A673 (cell line): ENCODE measurements at regions not wholly inside any gene's neighbourhood (a gene's known extent, or its start where the extent isn't known, plus 50 kb on each side); places are given as distances from the start of the nearest gene placed in this dataset.

Source experiments
- BruUV-seq: library from RNA; stranded (reverse); fragments of 400-500 nt; replicated peaks from 2 replicates; lab custom pipeline; 2021; lab: Mats Ljungman, UMichigan
- CTCF ChIA-PET: fragments of 300-600 bp; sonication (Branson Sonifier 250); formaldehyde crosslinking; loops from one replicate; lab custom pipeline; 2022; ENCODE audit warnings: antibody characterized with exemption; lab: Charles Lee
- POLR2A ChIA-PET: fragments of 300-600 bp; sonication (Branson Sonifier 250); formaldehyde crosslinking; loops from one replicate; lab custom pipeline; 2022; ENCODE audit warnings: antibody characterized with exemption; ENCODE audit not compliant: low non-redundant PET; lab: Charles Lee
- DNase-seq: peaks from one replicate; pipeline ENCODE4 v3.0.0-alpha.2; 2015; ENCODE audit warnings: low spot score
- H3K27ac ChIP-seq: fragments of 200-600 bp; sonication (generic); 2 replicates; pipeline ENCODE4 v1.5.1; 2016; ENCODE audit warnings: mixed run types, low read depth, mild to moderate bottlenecking, mixed read lengths, antibody characterized with exemption, low read length; ENCODE audit not compliant: poor library complexity, severe bottlenecking
- H3K27me3 ChIP-seq: fragments of 200-600 bp; sonication (generic); replicated peaks from 2 replicates; pipeline ENCODE4 v1.6.1; 2017; ENCODE audit warnings: mixed run types, low read depth, mild to moderate bottlenecking, mixed read lengths, antibody characterized with exemption, low read length; ENCODE audit not compliant: insufficient read depth, poor library complexity
- H3K36me3 ChIP-seq: fragments of 200-600 bp; sonication (generic); 2 replicates; pipeline ENCODE4 v1.6.1; 2016; ENCODE audit warnings: mixed run types, mild to moderate bottlenecking, mixed read lengths, antibody characterized with exemption, low read length; ENCODE audit not compliant: insufficient read depth, poor library complexity, severe bottlenecking
- H3K4me1 ChIP-seq: fragments of 200-600 bp; sonication (generic); 2 replicates; pipeline ENCODE4 v1.6.1; 2017; ENCODE audit warnings: mixed run types, mild to moderate bottlenecking, mixed read lengths, antibody characterized with exemption, low read length; ENCODE audit not compliant: insufficient read depth, poor library complexity, severe bottlenecking
- H3K4me3 ChIP-seq: fragments of 200-600 bp; sonication (generic); 2 replicates; pipeline ENCODE4 v1.5.1; 2016; ENCODE audit warnings: low read depth, mixed run types, mild to moderate bottlenecking, mixed read lengths, low read length; ENCODE audit not compliant: poor library complexity, severe bottlenecking
- H3K9me3 ChIP-seq: fragments of 200-600 bp; sonication (generic); 2 replicates; pipeline ENCODE4 v1.6.1; 2016; ENCODE audit warnings: mixed run types, low read depth, mild to moderate bottlenecking, mixed read lengths, antibody characterized with exemption, low read length; ENCODE audit not compliant: poor library complexity, severe bottlenecking
- EZH2 ChIP-seq: fragments of 200-600 bp; sonication (generic); IDR thresholded peaks from 2 replicates; pipeline ENCODE4 v1.6.1; 2017; ENCODE audit warnings: borderline replicate concordance, low read depth, mild to moderate bottlenecking, mixed read lengths, antibody characterized with exemption, low read length; ENCODE audit not compliant: poor library complexity, severe bottlenecking
- intact Hi-C: fragments of 100-400 bp; cut with micrococcal nuclease; formaldehyde crosslinking; loops from one replicate; pipeline ENCODE4 v1.10.0; 2022; ENCODE audit not compliant: unreplicated experiment
- TF ChIP-seq, protein P1 (sequence below): fragments of 300-800, 200-600 bp; sonication (generic); conservative IDR thresholded peaks from 2 replicates; pipeline ENCODE4 v1.5.1; 2017; ENCODE audit warnings: low read depth, mild to moderate bottlenecking, antibody characterized with exemption, low read length, moderate library complexity, mixed read lengths

DNA sequence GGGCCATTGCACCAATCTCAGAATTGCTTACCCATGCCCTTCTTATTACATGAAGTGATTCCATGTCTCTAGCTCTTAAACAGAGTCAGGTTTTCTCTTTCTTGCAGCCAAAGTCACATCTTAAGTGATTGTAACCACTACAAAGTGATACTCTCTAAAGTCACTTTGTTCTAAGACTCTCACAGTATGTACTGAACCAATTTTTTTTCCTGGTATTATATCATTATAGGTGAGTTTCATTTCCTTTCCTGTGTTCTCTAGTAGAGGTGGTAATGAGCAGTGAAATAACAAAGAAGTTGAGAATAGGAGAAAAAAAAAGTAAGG lies 66.3 kb upstream of the DARS1 start:
- POLR2A ChIA-PET: no interaction called here
- DNase-seq: no peak
- Histone ChIP-seq H3K4me3 (no peak overlapping the region), H3K27me3 (no peaks in the 10 kb centered on the region), H3K4me1 (no peaks in the 10 kb centered on the region), H3K9me3 (no peaks in the 10 kb centered on the region), H3K27ac (no peak overlapping the region), H3K36me3 (no peaks in the 10 kb centered on the region)
- no peak for TF ChIP-seq EZH2
- TF ChIP-seq, protein P1, sequence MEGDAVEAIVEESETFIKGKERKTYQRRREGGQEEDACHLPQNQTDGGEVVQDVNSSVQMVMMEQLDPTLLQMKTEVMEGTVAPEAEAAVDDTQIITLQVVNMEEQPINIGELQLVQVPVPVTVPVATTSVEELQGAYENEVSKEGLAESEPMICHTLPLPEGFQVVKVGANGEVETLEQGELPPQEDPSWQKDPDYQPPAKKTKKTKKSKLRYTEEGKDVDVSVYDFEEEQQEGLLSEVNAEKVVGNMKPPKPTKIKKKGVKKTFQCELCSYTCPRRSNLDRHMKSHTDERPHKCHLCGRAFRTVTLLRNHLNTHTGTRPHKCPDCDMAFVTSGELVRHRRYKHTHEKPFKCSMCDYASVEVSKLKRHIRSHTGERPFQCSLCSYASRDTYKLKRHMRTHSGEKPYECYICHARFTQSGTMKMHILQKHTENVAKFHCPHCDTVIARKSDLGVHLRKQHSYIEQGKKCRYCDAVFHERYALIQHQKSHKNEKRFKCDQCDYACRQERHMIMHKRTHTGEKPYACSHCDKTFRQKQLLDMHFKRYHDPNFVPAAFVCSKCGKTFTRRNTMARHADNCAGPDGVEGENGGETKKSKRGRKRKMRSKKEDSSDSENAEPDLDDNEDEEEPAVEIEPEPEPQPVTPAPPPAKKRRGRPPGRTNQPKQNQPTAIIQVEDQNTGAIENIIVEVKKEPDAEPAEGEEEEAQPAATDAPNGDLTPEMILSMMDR: no peak
- BruUV-seq: no TSS peak
- CTCF ChIA-PET: no interaction called here
- intact Hi-C loops: no loop called here

DNA sequence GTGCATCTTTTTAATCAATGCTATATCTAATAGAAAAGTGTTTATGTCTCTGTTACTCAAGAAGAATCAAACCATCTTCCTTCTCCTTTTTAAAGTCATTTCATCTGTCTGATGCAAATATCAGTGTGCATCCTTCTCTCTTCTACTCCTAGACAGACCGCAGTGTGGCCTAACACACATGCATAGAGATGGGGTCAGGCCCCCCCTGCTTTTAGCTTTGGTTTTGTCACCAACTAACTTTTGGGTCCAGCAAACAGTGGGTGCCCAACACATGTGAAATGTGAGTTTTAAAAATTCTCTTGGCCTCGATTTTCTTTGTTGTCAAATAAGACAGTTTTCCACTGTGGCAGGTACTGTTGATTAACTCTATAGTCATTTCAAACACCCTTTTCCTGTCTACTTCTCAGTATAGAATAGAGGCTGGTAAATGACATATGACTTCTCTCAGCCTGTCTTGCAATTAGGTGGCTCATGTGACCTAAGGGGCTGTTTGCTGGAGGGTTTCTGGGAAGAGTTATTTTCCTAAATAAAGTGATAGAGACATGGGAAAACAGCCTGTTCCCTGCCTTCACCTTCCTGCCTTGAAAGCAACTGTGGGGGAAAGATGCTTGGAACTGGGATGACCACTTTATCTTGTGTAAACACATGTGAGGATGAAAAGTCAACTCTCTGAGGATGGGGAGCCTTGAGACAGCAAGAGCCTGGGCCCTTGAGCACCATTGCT lies 65.7 kb upstream of the DARS1 start:
- no TSS peak for BruUV-seq
- no peaks in the 10 kb centered on the region for H3K9me3 ChIP-seq
- CTCF ChIA-PET: no interaction called here
- DNase-seq: no peak
- no peaks in the 10 kb centered on the region for H3K4me1 ChIP-seq
- H3K36me3 ChIP-seq: no peaks in the 10 kb centered on the region
- intact Hi-C loops: no loop called here
- no peak overlapping the region for H3K4me3 ChIP-seq
- no peaks in the 10 kb centered on the region for H3K27me3 ChIP-seq
- TF ChIP-seq, protein P1: no peak
- TF ChIP-seq EZH2: no peak
- POLR2A ChIA-PET: no interaction called here
- H3K27ac ChIP-seq: no peak overlapping the region

DNA sequence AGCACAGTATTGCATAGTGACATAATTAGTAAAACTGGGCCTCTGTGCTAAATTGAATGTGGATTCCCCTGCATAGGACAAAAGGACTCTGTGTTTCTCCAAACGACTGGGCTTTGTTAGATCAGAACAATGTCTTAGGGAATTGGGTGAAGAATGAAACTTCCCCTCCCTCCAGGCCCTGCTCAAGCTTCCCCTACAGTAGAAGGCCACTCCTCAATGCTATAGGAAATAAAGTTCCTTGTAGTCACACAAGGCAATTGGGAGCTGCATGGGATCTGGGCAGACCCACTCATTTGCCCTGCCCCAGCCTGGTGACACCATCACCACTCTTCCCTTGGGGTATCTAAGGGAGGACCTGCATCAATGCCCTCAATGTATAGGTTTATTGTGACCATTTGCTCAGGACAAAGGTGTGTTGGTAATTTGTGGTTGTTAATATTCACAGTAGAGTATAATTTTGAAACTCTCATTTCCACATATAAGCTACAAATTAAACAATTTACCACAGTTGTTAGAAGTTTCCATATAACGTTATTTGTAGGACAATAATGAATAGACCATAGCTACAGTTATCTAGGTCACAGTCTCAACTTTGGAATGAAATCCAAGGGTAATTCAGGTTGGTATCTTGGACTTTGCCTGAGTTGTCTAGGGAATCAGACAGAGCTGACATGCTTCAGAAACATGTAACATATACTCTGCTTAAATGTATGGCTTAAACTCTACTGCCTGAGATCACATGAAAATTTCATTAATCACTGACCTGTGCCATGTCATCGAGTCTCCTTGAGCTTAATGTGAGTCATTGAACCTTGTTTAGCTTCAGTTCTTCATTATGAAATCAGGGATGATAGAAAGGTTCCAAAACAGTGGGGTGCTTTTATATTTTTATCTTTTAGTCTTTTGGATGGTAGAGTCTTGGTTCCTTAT lies 64.8 kb upstream of the DARS1 start:
- Histone ChIP-seq H3K27me3 (no peaks in the 10 kb centered on the region), H3K4me1 (no peaks in the 10 kb centered on the region), H3K27ac (no peak overlapping the region), H3K4me3 (no peak overlapping the region), H3K36me3 (no peaks in the 10 kb centered on the region), H3K9me3 (no peaks in the 10 kb centered on the region)
- TF ChIP-seq EZH2: no peak
- TF ChIP-seq, protein P1: no peak
- CTCF ChIA-PET: no interaction called here
- POLR2A ChIA-PET: no interaction called here
- intact Hi-C loops: no loop called here
- DNase-seq: no peak
- BruUV-seq: no TSS peak
